GM13976 (cell line): ENCODE measurements at regions not wholly inside any gene's neighbourhood (a gene's known extent, or its start where the extent isn't known, plus 50 kb on each side); places are given as distances from the start of the nearest gene placed in this dataset.

ENCODE experiments used
- DNase-seq: peaks from one replicate; pipeline ENCODE4 v3.0.0; 2012; ENCODE audit warnings: low spot score
- CTCF ChIP-seq: IDR thresholded peaks from 2 replicates; pipeline ENCODE4 v1.5.1; 2012; ENCODE audit warnings: borderline replicate concordance, mild to moderate bottlenecking; ENCODE audit not compliant: insufficient read depth; ENCODE audit errors: extremely low read depth, missing control alignments, control extremely low read depth
- in situ Hi-C: fragments of 300-500 bp; cut with MboI; formaldehyde crosslinking; loops from one replicate; pipeline ENCODE4 v1.12.0; 2022; ENCODE audit warnings: low sequenced_read_pairs, mixed read lengths, inconsistent platforms; ENCODE audit not compliant: unreplicated experiment

- DNase-seq = no peak
- TF ChIP-seq CTCF = no peak
- in situ Hi-C loops = no loop called here
These were observed 80.8 kb upstream of the PEX5L start for GRCh38 chr3:180117381-180118163.

- in situ Hi-C loops = no loop called here
- no peak for DNase-seq
- no peak for TF ChIP-seq CTCF
These were observed 82.8 kb upstream of the PEX5L start for GRCh38 chr3:180119567-180119966.

GRCh38 chr3:180123928-180124327 is 87.2 kb upstream of the PEX5L start:
- in situ Hi-C loops = no loop called here
- TF ChIP-seq CTCF = no peak
- DNase-seq = no peak

GRCh38 chr3:180131169-180131568 is 94.4 kb upstream of the PEX5L start:
- TF ChIP-seq CTCF = no peak
- no peak for DNase-seq
- in situ Hi-C loops = no loop called here

GRCh38 chr3:180135101-180135500 is 98.4 kb upstream of the PEX5L start:
- TF ChIP-seq CTCF = no peak
- DNase-seq = no peak
- in situ Hi-C loops = no loop called here

GRCh38 chr3:180138871-180139270 is 102.1 kb upstream of the PEX5L start:
- DNase-seq = no peak
- no peak for TF ChIP-seq CTCF

More at GRCh38 chr3:180138871-180139270, 102.1 kb upstream of the PEX5L start:
- in situ Hi-C loops = no loop called here
